WTC11 (cell line): ENCODE measurements at regions not wholly inside any gene's neighbourhood (a gene's known extent, or its start where the extent isn't known, plus 50 kb on each side); places are given as distances from the start of the nearest gene placed in this dataset.

ENCODE experiments used
- ATAC-seq: fragments of 200-7000 bp; cut with Tn5 transposase; 2 replicates; pipeline ENCODE4 v1.10.0; 2021; ENCODE audit warnings: mild to moderate bottlenecking, moderate library complexity
- CTCF ChIA-PET: fragments of 300-600 bp; sonication (Branson Sonifier 250); formaldehyde crosslinking; loops from one replicate; lab custom pipeline; 2021; ENCODE audit warnings: antibody characterized with exemption; lab: Charles Lee
- POLR2A ChIA-PET: fragments of 350-600 bp; sonication (Branson Sonifier 250); formaldehyde crosslinking; loops from one replicate; lab custom pipeline; 2021; ENCODE audit warnings: antibody characterized with exemption; lab: Charles Lee
- DNase-seq: peaks from one replicate; pipeline ENCODE4 v3.0.0; 2021; ENCODE audit warnings: low spot score
- H3K27ac Mint-ChIP-seq: 2 replicates; pipeline ENCODE4 v1.8.0; 2021; ENCODE audit warnings: mixed read lengths
- H3K27me3 Mint-ChIP-seq: 2 replicates; pipeline ENCODE4 v1.8.0; 2021; ENCODE audit warnings: low read depth, mild to moderate bottlenecking, moderate library complexity, mixed read lengths
- H3K36me3 Mint-ChIP-seq: 2 replicates; pipeline ENCODE4 v1.8.0; 2021; ENCODE audit warnings: mixed read lengths
- H3K4me1 Mint-ChIP-seq: 2 replicates; pipeline ENCODE4 v1.8.0; 2022; ENCODE audit warnings: mixed read lengths
- H3K4me3 Mint-ChIP-seq: 2 replicates; pipeline ENCODE4 v1.8.0; 2021; ENCODE audit warnings: mild to moderate bottlenecking, moderate library complexity, mixed read lengths
- H3K9me3 Mint-ChIP-seq: 2 replicates; pipeline ENCODE4 v1.8.0; 2021; ENCODE audit warnings: mixed read lengths
- ARID4B ChIP-seq: sonication (generic); formaldehyde crosslinking; IDR thresholded peaks from 2 replicates; pipeline ENCODE4 v1.8.0; 2023; ENCODE audit warnings: missing genetic modification reagents, mild to moderate bottlenecking, borderline replicate concordance
- ATF6 ChIP-seq: sonication (generic); formaldehyde crosslinking; IDR thresholded peaks from 2 replicates; pipeline ENCODE4 v1.8.1; 2023; ENCODE audit warnings: mild to moderate bottlenecking, missing genetic modification reagents
- ELF4 ChIP-seq: sonication (generic); formaldehyde crosslinking; IDR thresholded peaks from 2 replicates; pipeline ENCODE4 v1.8.1; 2022; ENCODE audit warnings: low read depth, mild to moderate bottlenecking, moderate library complexity, missing genetic modification reagents
- EMX1 ChIP-seq: fragments of 250-450 bp; sonication (Bioruptor Pico); IDR thresholded peaks from 2 replicates; pipeline ENCODE4 v1.8.0; 2021; ENCODE audit warnings: mild to moderate bottlenecking
- ETV6 ChIP-seq: sonication (generic); formaldehyde crosslinking; IDR thresholded peaks from 2 replicates; pipeline ENCODE4 v1.8.1; 2022; ENCODE audit warnings: mild to moderate bottlenecking, missing genetic modification reagents
- HMGXB4 ChIP-seq: sonication (generic); formaldehyde crosslinking; IDR thresholded peaks from 2 replicates; pipeline ENCODE4 v1.8.1; 2023; ENCODE audit warnings: mild to moderate bottlenecking, moderate library complexity, missing genetic modification reagents
- JUN ChIP-seq: sonication (generic); formaldehyde crosslinking; IDR thresholded peaks from 2 replicates; pipeline ENCODE4 v1.8.0; 2023; ENCODE audit warnings: mild to moderate bottlenecking, missing genetic modification reagents
- PRRX2 ChIP-seq: fragments of 250-450 bp; sonication (Bioruptor Pico); IDR thresholded peaks from 2 replicates; pipeline ENCODE4 v1.8.0; 2021; ENCODE audit warnings: mild to moderate bottlenecking
- RORB ChIP-seq: fragments of 250-450 bp; sonication (Bioruptor Pico); IDR thresholded peaks from 2 replicates; pipeline ENCODE4 v1.9.0; 2021; ENCODE audit warnings: mild to moderate bottlenecking
- SMAD3 ChIP-seq: sonication (generic); formaldehyde crosslinking; IDR thresholded peaks from 2 replicates; pipeline ENCODE4 v1.8.0; 2022; ENCODE audit warnings: missing genetic modification reagents, mild to moderate bottlenecking, borderline replicate concordance
- SMAD4 ChIP-seq: sonication (generic); formaldehyde crosslinking; IDR thresholded peaks from 2 replicates; pipeline ENCODE4 v1.8.0; 2022; ENCODE audit warnings: mild to moderate bottlenecking, missing genetic modification reagents
- USF1 ChIP-seq: sonication (generic); formaldehyde crosslinking; IDR thresholded peaks from 2 replicates; pipeline ENCODE4 v1.8.0; 2022; ENCODE audit warnings: mild to moderate bottlenecking, missing genetic modification reagents
- ZBTB21 ChIP-seq: sonication (generic); formaldehyde crosslinking; IDR thresholded peaks from 2 replicates; pipeline ENCODE4 v1.8.1; 2023; ENCODE audit warnings: mild to moderate bottlenecking, missing genetic modification reagents, borderline replicate concordance
- ZBTB43 ChIP-seq: sonication (generic); formaldehyde crosslinking; IDR thresholded peaks from 2 replicates; pipeline ENCODE4 v1.8.1; 2023; ENCODE audit warnings: mild to moderate bottlenecking, missing genetic modification reagents
- ZNF281 ChIP-seq: sonication (generic); formaldehyde crosslinking; IDR thresholded peaks from 2 replicates; pipeline ENCODE4 v1.8.0; 2023; ENCODE audit warnings: mild to moderate bottlenecking, missing genetic modification reagents

- ChIA-PET CTCF (interaction anchor here (0.7 kb wide), 1 partner anchor 24 kb away, joined by 3 read pairs; no protein-coding TSS in a partner anchor), POLR2A (no interaction called here)
- TF ChIP-seq USF1 (no peak), JUN (no peak), ATF6 (CRISPR knock-in tag) (no peak), PRRX2 (CRISPR knock-in tag) (no peak), ELF4 (CRISPR knock-in tag) (no peak), RORB (CRISPR knock-in tag) (no peak)
- no peak for ATAC-seq
- Mint-ChIP-seq H3K4me1 (peaks cover 8% of the 10 kb centered on the region), H3K27me3 (no peaks in the 10 kb centered on the region; the same call in 1 of the 2 replicates), H3K4me3 (no peak overlapping the region), H3K36me3 (no peaks in the 10 kb centered on the region), H3K27ac (no peak overlapping the region), H3K9me3 (no peaks in the 10 kb centered on the region)
- DNase-seq, result no peak
Measured at GRCh38 chr10:128759174-128759573, 633.0 kb upstream of the MKI67 start.

GRCh38 chr10:128763588-128763987 is 637.4 kb upstream of the MKI67 start:
- Mint-ChIP-seq H3K36me3 (no peaks in the 10 kb centered on the region), H3K9me3 (no peaks in the 10 kb centered on the region), H3K27ac (no peak overlapping the region), H3K4me1 (peaks cover 9% of the 10 kb centered on the region), H3K4me3 (no peak overlapping the region), H3K27me3 (no peaks in the 10 kb centered on the region)
- ATAC-seq (peak; percentile 55), DNase-seq (no peak)
- POLR2A ChIA-PET, result no interaction called here
- no peak for TF ChIP-seq SMAD4 (CRISPR knock-in tag)
- TF ChIP-seq HMGXB4 (CRISPR knock-in tag), result no peak
- no peak for TF ChIP-seq ZBTB21 (CRISPR knock-in tag)
- TF ChIP-seq ZNF281 (CRISPR knock-in tag), result no peak
- no peak for TF ChIP-seq PRRX2 (CRISPR knock-in tag)
- TF ChIP-seq SMAD3 (CRISPR knock-in tag), result no peak
- no peak for TF ChIP-seq EMX1 (CRISPR knock-in tag)
- TF ChIP-seq ETV6 (CRISPR knock-in tag), result no peak
- no peak for TF ChIP-seq ARID4B
- no peak for TF ChIP-seq ZBTB43 (CRISPR knock-in tag)
- CTCF ChIA-PET, result no interaction called here
